ENCODE measurements at regions not wholly inside any gene's neighbourhood (a gene's known extent, or its start where the extent isn't known, plus 50 kb on each side); places are given as distances from the start of the nearest gene placed in this dataset.

GRCh38 chr7:33711231-33712019 lies 193.9 kb upstream of the BMPER start:
- H3K27me3 ChIP-seq: peaks cover 4% of the 10 kb centered on the region
- H3K36me3 ChIP-seq (replicated peaks; ENCODE audit: insufficient read depth, low read depth): no peaks in the 10 kb centered on the region
- no peaks in the 10 kb centered on the region for H3K9me3 ChIP-seq (ENCODE audit: low read depth)
- no peak overlapping the region for H3K4me2 ChIP-seq
- no peak for TF ChIP-seq CTCF (IDR thresholded peaks at IDR 0.05; ENCODE audit: poor library complexity)
- no peak for TF ChIP-seq EZH2 (IDR thresholded peaks at IDR 0.05; ENCODE audit: borderline replicate concordance)
- TF ChIP-seq EZH2phosphoT487 (IDR thresholded peaks at IDR 0.05; ENCODE audit: low read depth, severe bottlenecking, unreplicated experiment): no peak
- H4K20me1 ChIP-seq (ENCODE audit: insufficient read depth, poor library complexity, severe bottlenecking): no peaks in the 10 kb centered on the region
- H2AFZ ChIP-seq: no peak overlapping the region
- DNase-seq (ENCODE audit: low spot score): no peak
- no peaks in the 10 kb centered on the region for H3K4me1 ChIP-seq (ENCODE audit: insufficient read depth)
- no peak overlapping the region for H3K4me3 ChIP-seq
- 35% methylated on average over 6 of the region's 6 CpGs for WGBS (ENCODE audit: low lambda C conversion rate, missing lambda C conversion rate)
- no peaks in the 10 kb centered on the region for H3K9me2 ChIP-seq (replicated peaks; ENCODE audit: insufficient read depth)
- no peaks in the 10 kb centered on the region for H3K79me2 ChIP-seq
- H3K27ac ChIP-seq: no peak overlapping the region

- 77% methylated on average over 4 of the region's 4 CpGs for WGBS (ENCODE audit: low lambda C conversion rate, missing lambda C conversion rate)
- peaks cover 4% of the 10 kb centered on the region for H3K27me3 ChIP-seq
- DNase-seq (ENCODE audit: low spot score): no peak
- no peak overlapping the region for H3K4me3 ChIP-seq
- TF ChIP-seq EZH2 (IDR thresholded peaks at IDR 0.05; ENCODE audit: borderline replicate concordance) (no peak), CTCF (IDR thresholded peaks at IDR 0.05; ENCODE audit: poor library complexity) (no peak), EZH2phosphoT487 (IDR thresholded peaks at IDR 0.05; ENCODE audit: low read depth, severe bottlenecking, unreplicated experiment) (no peak)
- no peak overlapping the region for H3K27ac ChIP-seq
- no peaks in the 10 kb centered on the region for H4K20me1 ChIP-seq (ENCODE audit: insufficient read depth, poor library complexity, severe bottlenecking)
- H3K4me1 ChIP-seq (ENCODE audit: insufficient read depth): no peaks in the 10 kb centered on the region
- H3K36me3 ChIP-seq (replicated peaks; ENCODE audit: insufficient read depth, low read depth): no peaks in the 10 kb centered on the region
- H3K9me2 ChIP-seq (replicated peaks; ENCODE audit: insufficient read depth): no peaks in the 10 kb centered on the region
- H2AFZ ChIP-seq: no peak overlapping the region
- H3K9me3 ChIP-seq (ENCODE audit: low read depth): no peaks in the 10 kb centered on the region
- H3K79me2 ChIP-seq: no peaks in the 10 kb centered on the region
- H3K4me2 ChIP-seq: no peak overlapping the region
Measured at GRCh38 chr7:33712020-33712414, 193.3 kb upstream of the BMPER start.

GRCh38 chr7:33714208-33714607 lies 191.1 kb upstream of the BMPER start:
- Histone ChIP-seq H3K79me2 (no peaks in the 10 kb centered on the region), H2AFZ (no peak overlapping the region), H3K36me3 (replicated peaks; ENCODE audit: insufficient read depth, low read depth) (no peaks in the 10 kb centered on the region), H3K27me3 (peaks cover 4% of the 10 kb centered on the region), H3K27ac (no peak overlapping the region), H3K4me2 (no peak overlapping the region), H4K20me1 (ENCODE audit: insufficient read depth, poor library complexity, severe bottlenecking) (no peaks in the 10 kb centered on the region), H3K9me2 (replicated peaks; ENCODE audit: insufficient read depth) (no peaks in the 10 kb centered on the region), H3K9me3 (ENCODE audit: low read depth) (no peaks in the 10 kb centered on the region), H3K4me3 (no peak overlapping the region), H3K4me1 (ENCODE audit: insufficient read depth) (no peaks in the 10 kb centered on the region)
- WGBS (ENCODE audit: low lambda C conversion rate, missing lambda C conversion rate): 94% methylated on average over 5 of the region's 5 CpGs
- DNase-seq (ENCODE audit: low spot score): no peak
- TF ChIP-seq EZH2 (IDR thresholded peaks at IDR 0.05; ENCODE audit: borderline replicate concordance): no peak
- no peak for TF ChIP-seq CTCF (IDR thresholded peaks at IDR 0.05; ENCODE audit: poor library complexity)
- TF ChIP-seq EZH2phosphoT487 (IDR thresholded peaks at IDR 0.05; ENCODE audit: low read depth, severe bottlenecking, unreplicated experiment): no peak
